Neuronal stem cell (in vitro differentiated cells): ENCODE measurements at regions not wholly inside any gene's neighbourhood (a gene's known extent, or its start where the extent isn't known, plus 50 kb on each side); places are given as distances from the start of the nearest gene placed in this dataset.
A peak's percentile ranks its signal among the peaks of the same experiment; 100 is the strongest.

ENCODE experiments used
- DNase-seq: peaks from one replicate; pipeline ENCODE4 v3.0.0-alpha.2; 2013; ENCODE audit warnings: low spot score
- H2AFZ ChIP-seq: one replicate; pipeline ENCODE4 v1.6.1; 2013; ENCODE audit warnings: mild to moderate bottlenecking, low read length, inconsistent platforms
- H2AK5ac ChIP-seq: 2 replicates; pipeline ENCODE4 v1.6.1; 2013; ENCODE audit warnings: low read depth, mild to moderate bottlenecking, inconsistent platforms, low read length, moderate library complexity, mixed read lengths
- H2BK120ac ChIP-seq: 2 replicates; pipeline ENCODE4 v1.6.1; 2013; ENCODE audit warnings: low read depth, mild to moderate bottlenecking, inconsistent platforms, low read length, moderate library complexity, mixed read lengths
- H2BK12ac ChIP-seq: one replicate; pipeline ENCODE4 v1.6.1; 2013; ENCODE audit warnings: low read length, inconsistent platforms
- H2BK15ac ChIP-seq: 2 replicates; pipeline ENCODE4 v1.6.1; 2013; ENCODE audit warnings: mild to moderate bottlenecking, low read length, inconsistent platforms, mixed read lengths
- H2BK5ac ChIP-seq: one replicate; pipeline ENCODE4 v1.6.1; 2013; ENCODE audit warnings: inconsistent platforms, mild to moderate bottlenecking, low read length, moderate library complexity
- H3K14ac ChIP-seq: one replicate; pipeline ENCODE4 v1.6.1; 2013; ENCODE audit warnings: low read length, inconsistent platforms
- H3K18ac ChIP-seq: 2 replicates; pipeline ENCODE4 v1.6.1; 2013; ENCODE audit warnings: low read length, inconsistent platforms
- H3K23ac ChIP-seq: 2 replicates; pipeline ENCODE4 v1.6.1; 2013; ENCODE audit warnings: low read depth, mild to moderate bottlenecking, mixed read lengths, low read length, inconsistent platforms; ENCODE audit not compliant: poor library complexity
- H3K27ac ChIP-seq: replicated peaks from 3 replicates; pipeline ENCODE4 v1.5.1; 2013; ENCODE audit warnings: low read length, inconsistent platforms
- H3K27me3 ChIP-seq, 3 experiments: 2 replicates each; pipeline ENCODE4 v1.6.1; 2013; ENCODE audit warnings: low read length in 3 of 3, mild to moderate bottlenecking in 2 of 3, inconsistent platforms in 1 of 3, low read depth in 1 of 3, mixed read lengths in 1 of 3, moderate library complexity in 1 of 3; ENCODE audit not compliant: control insufficient read depth in 3 of 3, insufficient read depth in 3 of 3
- H3K36me3 ChIP-seq, 2 donors: replicated peaks in 1 of 2; 2 replicates each; pipeline ENCODE4 v1.6.1; 2013; ENCODE audit warnings: low read length in 2 of 2; ENCODE audit not compliant: control insufficient read depth in 2 of 2, insufficient read depth in 2 of 2
- H3K4ac ChIP-seq: 2 replicates; pipeline ENCODE4 v1.6.1; 2013; ENCODE audit warnings: inconsistent platforms, mild to moderate bottlenecking, low read length, moderate library complexity
- H3K4me1 ChIP-seq, 2 donors: 1 replicate in 1 of 2; 2 replicates in 1 of 2; pipeline ENCODE4 v1.6.1; 2013; ENCODE audit warnings: low read length in 2 of 2, low read depth in 1 of 2; ENCODE audit not compliant: control insufficient read depth in 2 of 2, insufficient read depth in 1 of 2
- H3K4me2 ChIP-seq: one replicate; pipeline ENCODE4 v1.6.1; 2013; ENCODE audit warnings: mild to moderate bottlenecking, low read length, inconsistent platforms; ENCODE audit not compliant: insufficient read depth, poor library complexity, severe bottlenecking
- H3K4me3 ChIP-seq, 2 donors: 2 replicates each; pipeline ENCODE4 v1.5.1; 2013; ENCODE audit warnings: low read length in 2 of 2, mild to moderate bottlenecking in 2 of 2, inconsistent platforms in 1 of 2, moderate library complexity in 1 of 2
- H3K79me1 ChIP-seq: one replicate; pipeline ENCODE4 v1.6.1; 2013; ENCODE audit warnings: low read depth, mild to moderate bottlenecking, inconsistent platforms, low read length, moderate library complexity
- H3K9ac ChIP-seq: one replicate; pipeline ENCODE4 v1.6.1; 2013; ENCODE audit warnings: mild to moderate bottlenecking, low read depth, low read length, inconsistent platforms; ENCODE audit not compliant: poor library complexity
- H3K9me3 ChIP-seq, 2 donors: replicated peaks in 1 of 2; 2 replicates each; pipeline versions ENCODE3 to v1.6.1; 2013; ENCODE audit warnings: low read length in 2 of 2, mild to moderate bottlenecking in 2 of 2, inconsistent platforms in 1 of 2, low read depth in 1 of 2, mixed read lengths in 1 of 2, moderate library complexity in 1 of 2; ENCODE audit not compliant: control insufficient read depth in 2 of 2, insufficient read depth in 1 of 2
- H4K8ac ChIP-seq: one replicate; pipeline ENCODE4 v1.6.1; 2013; ENCODE audit warnings: low read depth, mild to moderate bottlenecking, inconsistent platforms, low read length, moderate library complexity
- H4K91ac ChIP-seq: one replicate; pipeline ENCODE4 v1.6.1; 2013; ENCODE audit warnings: low read length, low read depth, mild to moderate bottlenecking, inconsistent platforms; ENCODE audit not compliant: poor library complexity
- WGBS, 2 donors: extraction: QIAGEN DNeasy Blood & Tissue Kit; methylation state at CpG; one replicate each; pipeline ENCODE4 v1.1.7; 2013; ENCODE audit warnings: missing lambda C conversion rate in 2 of 2, mixed read lengths in 1 of 2; ENCODE audit not compliant: insufficient read length in 2 of 2, insufficient replicate concordance in 1 of 2; ENCODE audit errors: extremely low coverage in 2 of 2; 5-methylcytosine and 5-hydroxymethylcytosine counted together

- Histone ChIP-seq H2AFZ (no peak overlapping the region), H3K4me2 (no peak overlapping the region), H3K4me1 (peaks cover 2 to 4% of the 10 kb centered on the region in 2 donors), H4K8ac (no peak overlapping the region), H2BK15ac (no peak overlapping the region), H3K23ac (no peak overlapping the region), H4K91ac (peak overlapping the region; percentile 19), H3K36me3 (no peaks in the 10 kb centered on the region), H3K14ac (no peak overlapping the region), H3K9me3 (peaks cover 0 to 9% of the 10 kb centered on the region in 2 donors), H3K4me3 (no peak overlapping the region), H3K18ac (no peak overlapping the region), H2BK5ac (no peak overlapping the region), H2BK12ac (no peak overlapping the region), H2BK120ac (no peak overlapping the region), H3K27ac (no peak overlapping the region), H3K79me1 (no peaks in the 10 kb centered on the region), H3K27me3 (peaks cover 0 to 14% (median 0%) of the 10 kb centered on the region in 3 experiments), H2AK5ac (no peak overlapping the region), H3K4ac (no peak overlapping the region), H3K9ac (peak overlapping the region; percentile 34)
- WGBS, 2 donors: no CpG with 5 or more reads among the region's 7 CpGs
- no peak for DNase-seq
These were observed 118.0 kb upstream of the CDKN3 start for GRCh38 chr14:54278665-54279295.

- no peak overlapping the region for H2AFZ ChIP-seq
- H3K4me1 ChIP-seq: peaks cover 2 to 4% of the 10 kb centered on the region in 2 donors
- H3K27me3 ChIP-seq: peaks cover 0 to 41% (median 0%) of the 10 kb centered on the region in 3 experiments
These were observed 114.0 kb upstream of the CDKN3 start for GRCh38 chr14:54282849-54283248.

GRCh38 chr14:54285030-54285429 is 111.8 kb upstream of the CDKN3 start:
- H2AFZ ChIP-seq: no peak overlapping the region
- H4K8ac ChIP-seq: no peak overlapping the region
- H4K91ac ChIP-seq: no peak overlapping the region
- no peak overlapping the region for H3K4ac ChIP-seq
- WGBS, 2 donors: no CpG with 5 or more reads among the region's 6 CpGs
- no peak overlapping the region for H3K9ac ChIP-seq
- H3K4me3 ChIP-seq: no peak overlapping the region
- peaks cover 0 to 61% (median 0%) of the 10 kb centered on the region in 3 experiments for H3K27me3 ChIP-seq
- peak overlapping the region; percentile 24 for H3K18ac ChIP-seq
- H2BK15ac ChIP-seq: no peak overlapping the region
- no peak overlapping the region for H3K27ac ChIP-seq
- H2BK12ac ChIP-seq: no peak overlapping the region
- H3K36me3 ChIP-seq: no peaks in the 10 kb centered on the region
- no peaks in the 10 kb centered on the region for H3K79me1 ChIP-seq
- no peak overlapping the region for H3K14ac ChIP-seq
- H3K4me2 ChIP-seq: no peak overlapping the region
- H2AK5ac ChIP-seq: no peak overlapping the region
- H3K23ac ChIP-seq: no peak overlapping the region
- peaks cover 0 to 9% of the 10 kb centered on the region in 2 donors for H3K9me3 ChIP-seq
- no peak overlapping the region for H2BK5ac ChIP-seq
- DNase-seq: no peak
- no peak overlapping the region for H2BK120ac ChIP-seq
- H3K4me1 ChIP-seq: no peaks in the 10 kb centered on the region

More at GRCh38 chr14:54282849-54283248, 114.0 kb upstream of the CDKN3 start:
- no peak overlapping the region for H3K4ac ChIP-seq
- no peaks in the 10 kb centered on the region for H3K36me3 ChIP-seq
- H3K18ac ChIP-seq: no peak overlapping the region
- no peak overlapping the region for H3K4me2 ChIP-seq
- H4K8ac ChIP-seq: no peak overlapping the region
- no peak overlapping the region for H2BK12ac ChIP-seq
- peak overlapping the region; percentile 11 for H3K23ac ChIP-seq
- H4K91ac ChIP-seq: no peak overlapping the region
- H3K9ac ChIP-seq: peak overlapping the region; percentile 9
- no peak overlapping the region for H2BK120ac ChIP-seq
- no CpG with 5 or more reads among the region's 2 CpGs for WGBS, 2 donors
- no peak overlapping the region for H2BK5ac ChIP-seq
- H2AK5ac ChIP-seq: peak overlapping the region; percentile 23
- H3K9me3 ChIP-seq: peaks cover 0 to 9% of the 10 kb centered on the region in 2 donors
- no peak overlapping the region for H2BK15ac ChIP-seq
- no peak overlapping the region for H3K14ac ChIP-seq
- DNase-seq: no peak
- H3K27ac ChIP-seq: no peak overlapping the region
- no peak overlapping the region for H3K4me3 ChIP-seq
- H3K79me1 ChIP-seq: no peaks in the 10 kb centered on the region

- Histone ChIP-seq H3K4me2 (peak overlapping the region; percentile 40), H2AFZ (peak overlapping the region; percentile 1), H3K9me3 (no peaks in the 10 kb centered on the region), H3K4me1 (peaks cover 6 to 8% of the 10 kb centered on the region in 2 donors), H2BK5ac (no peak overlapping the region), H3K14ac (no peak overlapping the region), H3K18ac (no peak overlapping the region), H2BK15ac (no peak overlapping the region), H3K36me3 (no peaks in the 10 kb centered on the region), H4K91ac (no peak overlapping the region), H2BK120ac (no peak overlapping the region), H3K4me3 (no peak overlapping the region), H4K8ac (no peak overlapping the region), H3K27me3 (peaks cover 0 to 82% (median 0%) of the 10 kb centered on the region in 3 experiments), H2BK12ac (no peak overlapping the region), H3K23ac (no peak overlapping the region), H2AK5ac (no peak overlapping the region), H3K4ac (no peak overlapping the region), H3K9ac (no peak overlapping the region), H3K79me1 (no peaks in the 10 kb centered on the region), H3K27ac (peak overlapping the region; percentile 44)
- WGBS, 2 donors: no CpG with 5 or more reads among the region's 11 CpGs
- DNase-seq: peak; percentile 18
These were observed 105.2 kb upstream of the CDKN3 start for GRCh38 chr14:54291491-54292191.
